GM23338 (cell line): ENCODE measurements at regions not wholly inside any gene's neighbourhood (a gene's known extent, or its start where the extent isn't known, plus 50 kb on each side); places are given as distances from the start of the nearest gene placed in this dataset.

ENCODE experiments used
- CTCF ChIP-seq, 2 experiments: fragments of 200-600 bp in 1 of 2; sonication (generic) in 1 of 2; conservative IDR thresholded peaks; 2 replicates each; pipeline versions ENCODE4 v1.5.1 to v1.6.1; 2016 to 2017; ENCODE audit warnings: antibody characterized with exemption in 2 of 2, low read depth in 2 of 2, mild to moderate bottlenecking in 2 of 2, moderate library complexity in 1 of 2
- ETS1 ChIP-seq: IDR thresholded peaks from 2 replicates; pipeline ENCODE4 v1.6.1; 2016; ENCODE audit warnings: antibody characterized with exemption
- EZH2phosphoT487 ChIP-seq: fragments of 200-600 bp; sonication (generic); IDR thresholded peaks from one replicate; pipeline ENCODE4 v1.8.1; 2018; ENCODE audit warnings: antibody characterized with exemption; ENCODE audit not compliant: unreplicated experiment
- POLR2AphosphoS5 ChIP-seq: IDR thresholded peaks from 2 replicates; pipeline ENCODE4 v1.6.1; 2016; ENCODE audit warnings: antibody characterized with exemption, low read depth
- REST ChIP-seq: IDR thresholded peaks from one replicate; pipeline ENCODE4 v1.6.1; 2018; ENCODE audit warnings: antibody characterized with exemption; ENCODE audit not compliant: unreplicated experiment

DNA sequence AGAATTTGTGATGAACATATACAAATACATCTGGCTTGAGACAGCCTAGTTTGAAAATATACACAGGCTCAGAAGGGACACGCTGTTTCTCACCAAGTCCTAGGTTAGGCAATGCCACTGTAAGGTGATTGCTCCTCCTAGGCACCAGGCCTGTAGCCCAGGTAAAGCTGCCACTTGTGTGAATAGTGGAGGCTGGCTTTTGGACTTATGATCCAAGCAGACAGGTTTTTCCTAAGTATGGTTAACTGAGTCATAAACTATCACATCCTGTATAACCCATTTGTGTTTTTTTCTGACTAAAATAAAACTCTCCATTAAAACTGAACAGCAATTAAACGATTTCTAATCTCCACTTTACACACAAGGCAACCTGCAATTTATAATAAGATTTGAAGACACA lies 81.0 kb downstream of the SEMA4F start:
- TF ChIP-seq ETS1, result no peak
- no peak for TF ChIP-seq REST
- no peak for TF ChIP-seq EZH2phosphoT487
- no peak for TF ChIP-seq CTCF (conservative IDR thresholded peaks at IDR 0.05; ENCODE audit: low read depth in 2 of 2)
- TF ChIP-seq POLR2AphosphoS5, result no peak
